WERI-Rb-1 (cell line): ENCODE measurements at regions not wholly inside any gene's neighbourhood (a gene's known extent, or its start where the extent isn't known, plus 50 kb on each side); places are given as distances from the start of the nearest gene placed in this dataset.

ENCODE experiments used
- DNase-seq: peaks from one replicate; pipeline ENCODE4 v3.0.0-alpha.2; 2020
- H3K27ac ChIP-seq: fragments of 250-450 bp; sonication (Bioruptor Pico); 2 replicates; pipeline ENCODE4 v1.5.1; 2020; ENCODE audit warnings: mild to moderate bottlenecking, moderate library complexity
- H3K27me3 ChIP-seq: fragments of 250-450 bp; sonication (Bioruptor Pico); 2 replicates; pipeline ENCODE4 v1.5.1; 2021; ENCODE audit warnings: mild to moderate bottlenecking, low read depth, moderate library complexity; ENCODE audit not compliant: insufficient read depth, severe bottlenecking
- H3K36me3 ChIP-seq: fragments of 250-450 bp; sonication (Bioruptor Pico); 2 replicates; pipeline ENCODE4 v1.5.1; 2020; ENCODE audit warnings: mild to moderate bottlenecking, moderate library complexity
- H3K4me3 ChIP-seq: 2 replicates; pipeline ENCODE4 v1.5.1; 2011; ENCODE audit warnings: low read depth, mild to moderate bottlenecking, control low read depth, low read length
- H3K9me3 ChIP-seq: fragments of 250-450 bp; sonication (Bioruptor Pico); 2 replicates; pipeline ENCODE4 v1.5.1; 2021; ENCODE audit warnings: mild to moderate bottlenecking, moderate library complexity; ENCODE audit not compliant: severe bottlenecking
- CTCF ChIP-seq: IDR thresholded peaks from 2 replicates; pipeline ENCODE4 v1.5.1; 2011; ENCODE audit warnings: low read depth, mild to moderate bottlenecking, control low read depth, inconsistent platforms, low read length

- H3K4me3 ChIP-seq = no peak overlapping the region
- H3K9me3 ChIP-seq = no peaks in the 10 kb centered on the region
- no peak for TF ChIP-seq CTCF
- no peak for DNase-seq
- no peak overlapping the region for H3K27ac ChIP-seq
- no peaks in the 10 kb centered on the region for H3K36me3 ChIP-seq
- H3K27me3 ChIP-seq = peaks cover 99% of the 10 kb centered on the region
Measured at GRCh38 chr6:2436410-2437154, 191.2 kb upstream of the GMDS start.

- Histone ChIP-seq H3K27ac (no peak overlapping the region), H3K4me3 (no peak overlapping the region), H3K9me3 (no peaks in the 10 kb centered on the region), H3K36me3 (no peaks in the 10 kb centered on the region), H3K27me3 (peaks cover 96% of the 10 kb centered on the region)
- DNase-seq = no peak
- no peak for TF ChIP-seq CTCF
Measured at GRCh38 chr6:2435323-2435722, 189.9 kb upstream of the GMDS start.

- H3K9me3 ChIP-seq = no peaks in the 10 kb centered on the region
- TF ChIP-seq CTCF = no peak
- DNase-seq = no peak
- peaks cover 96% of the 10 kb centered on the region for H3K27me3 ChIP-seq
- no peak overlapping the region for H3K4me3 ChIP-seq
- no peak overlapping the region for H3K27ac ChIP-seq
- H3K36me3 ChIP-seq = no peaks in the 10 kb centered on the region
Measured at GRCh38 chr6:2434912-2435311, 189.5 kb upstream of the GMDS start.

- Histone ChIP-seq H3K36me3 (no peaks in the 10 kb centered on the region), H3K9me3 (no peaks in the 10 kb centered on the region), H3K27ac (no peak overlapping the region), H3K27me3 (peaks cover 96% of the 10 kb centered on the region), H3K4me3 (no peak overlapping the region)
- no peak for DNase-seq
- TF ChIP-seq CTCF = no peak
Measured at GRCh38 chr6:2434116-2434515, 188.7 kb upstream of the GMDS start.

GRCh38 chr6:2433711-2434110 is 188.3 kb upstream of the GMDS start:
- Histone ChIP-seq H3K36me3 (no peaks in the 10 kb centered on the region), H3K27me3 (peaks cover 91% of the 10 kb centered on the region), H3K4me3 (no peak overlapping the region), H3K27ac (no peak overlapping the region), H3K9me3 (no peaks in the 10 kb centered on the region)
- no peak for DNase-seq
- TF ChIP-seq CTCF = no peak

- Histone ChIP-seq H3K27ac (no peak overlapping the region), H3K9me3 (no peaks in the 10 kb centered on the region), H3K4me3 (no peak overlapping the region), H3K36me3 (no peaks in the 10 kb centered on the region), H3K27me3 (peaks cover 88% of the 10 kb centered on the region)
- no peak for DNase-seq
- no peak for TF ChIP-seq CTCF
Measured at GRCh38 chr6:2433266-2433665, 187.9 kb upstream of the GMDS start.
